Stimulated activated CD8-positive, alpha-beta memory T cell treated with anti-CD3 and anti-CD28 coated beads, Interleukin-12 subunit alpha, Interleukin-12 subunit beta, amount 100 ng/mL, for 24 hours (primary cell): ENCODE measurements at regions not wholly inside any gene's neighbourhood (a gene's known extent, or its start where the extent isn't known, plus 50 kb on each side); places are given as distances from the start of the nearest gene placed in this dataset.

Experiments used
- DNase-seq: peaks from one replicate; pipeline ENCODE4 v3.0.0-alpha.2; 2020; ENCODE audit errors: extremely low read depth

- DNase-seq: no peak
Measured at GRCh38 chr4:108527723-108528122, 92.7 kb upstream of the RPL34 start.

- no peak for DNase-seq
Measured at GRCh38 chr4:108520807-108521206, 99.6 kb upstream of the RPL34 start.

- DNase-seq: no peak
Measured at GRCh38 chr4:108519911-108520601, 100.3 kb upstream of the RPL34 start.

- DNase-seq: no peak
Measured at GRCh38 chr4:108519208-108519833, 101.1 kb upstream of the RPL34 start.

GRCh38 chr4:108512615-108513505 lies 107.5 kb upstream of the RPL34 start:
- no peak for DNase-seq

- DNase-seq: no peak
Measured at GRCh38 chr4:108511618-108512017, 108.8 kb upstream of the RPL34 start.

GRCh38 chr4:108502356-108502755 lies 118.0 kb upstream of the RPL34 start:
- no peak for DNase-seq

- no peak for DNase-seq
Measured at GRCh38 chr4:108498925-108499324, 121.5 kb upstream of the RPL34 start.

GRCh38 chr4:108493596-108493931 lies 126.8 kb upstream of the RPL34 start:
- no peak for DNase-seq

GRCh38 chr4:108492816-108493595 lies 127.4 kb upstream of the RPL34 start:
- no peak for DNase-seq

- DNase-seq: no peak
Measured at GRCh38 chr4:108488865-108489264, 131.5 kb upstream of the RPL34 start.

- no peak for DNase-seq
Measured at GRCh38 chr4:108486046-108486445, 134.3 kb upstream of the RPL34 start.

GRCh38 chr4:108484187-108484586 lies 136.2 kb upstream of the RPL34 start:
- DNase-seq: no peak

GRCh38 chr4:108483650-108484049 lies 136.7 kb upstream of the RPL34 start:
- DNase-seq: no peak

GRCh38 chr4:108483079-108483478 lies 137.3 kb upstream of the RPL34 start:
- no peak for DNase-seq

GRCh38 chr4:108480881-108481280 lies 139.5 kb upstream of the RPL34 start:
- DNase-seq: no peak

GRCh38 chr4:108477527-108478108 lies 142.8 kb upstream of the RPL34 start:
- DNase-seq: no peak

GRCh38 chr4:108473163-108473720 lies 147.1 kb upstream of the RPL34 start:
- DNase-seq: no peak

- DNase-seq: no peak
Measured at GRCh38 chr4:108466936-108467902, 153.2 kb upstream of the RPL34 start.

GRCh38 chr4:108465886-108466500 lies 154.4 kb upstream of the RPL34 start:
- DNase-seq: no peak
